ENCODE measurements at regions not wholly inside any gene's neighbourhood (a gene's known extent, or its start where the extent isn't known, plus 50 kb on each side); places are given as distances from the start of the nearest gene placed in this dataset.
"Not testable (repeated sequence)": the region's sequence is repeated elsewhere in the genome, so short reads cannot be mapped to it uniquely, and the experiment has no call there.

- Histone ChIP-seq H3K9ac (ENCODE audit: low read depth in 1 of 2, low read length in 2 of 2) (no peak overlapping the region), H3K36me3 (ENCODE audit: control insufficient read depth in 4 of 4, insufficient read depth in 3 of 4, low read depth in 1 of 4, low read length in 3 of 4) (no peaks in the 10 kb centered on the region), H3K9me3 (ENCODE audit: control insufficient read depth in 4 of 4, low read length in 3 of 4) (peaks cover 0 to 15% (median 7%) of the 10 kb centered on the region in 4 donors), H3K27ac (ENCODE audit: low read depth in 1 of 2, low read length in 2 of 2) (no peak overlapping the region), H3K4me1 (ENCODE audit: control insufficient read depth in 4 of 4, insufficient read depth in 4 of 4, low read length in 3 of 4) (no peaks in the 10 kb centered on the region), H3K4me3 (ENCODE audit: low read depth in 1 of 3, low read length in 3 of 3) (no peak overlapping the region), H3K27me3 (ENCODE audit: control insufficient read depth in 4 of 4, insufficient read depth in 4 of 4, low read length in 3 of 4) (no peaks in the 10 kb centered on the region)
- WGBS, result 89% methylated on average over 2 of the region's 2 CpGs
- DNase-seq (ENCODE audit: low spot score), result no peak
- TF ChIP-seq HNF4G (IDR thresholded peaks at IDR 0.05) (no peak), REST (IDR thresholded peaks at IDR 0.05) (no peak), RAD21 (IDR thresholded peaks at IDR 0.05) (no peak), NR2F2 (IDR thresholded peaks at IDR 0.05) (no peak), RXRA (IDR thresholded peaks at IDR 0.05) (no peak), HNF4A (conservative IDR thresholded peaks at IDR 0.05) (no peak), MAX (IDR thresholded peaks at IDR 0.05) (no peak), GABPA (IDR thresholded peaks at IDR 0.05 in 1 of 2, conservative IDR thresholded peaks at IDR 0.05 in 1 of 2) (no peak), SP1 (IDR thresholded peaks at IDR 0.05) (no peak), CTCF (IDR thresholded peaks at IDR 0.05; ENCODE audit: low read depth, low read length, missing input control) (no peak), JUND (IDR thresholded peaks at IDR 0.05) (no peak), FOXA2 (IDR thresholded peaks at IDR 0.05) (no peak), YY1 (IDR thresholded peaks at IDR 0.05) (no peak), FOXA1 (IDR thresholded peaks at IDR 0.05) (no peak), TAF1 (conservative IDR thresholded peaks at IDR 0.05) (no peak), ATF3 (IDR thresholded peaks at IDR 0.05) (no peak), EGR1 (IDR thresholded peaks at IDR 0.05; ENCODE audit: low read depth in 2 of 2) (no peak), ZBTB33 (IDR thresholded peaks at IDR 0.05) (no peak)
Observed at GRCh38 chr2:209008636-209009287, 415.1 kb upstream of the MAP2 start.

- DNase-seq (ENCODE audit: low spot score); H3K4me3 ChIP-seq (ENCODE audit: low read depth in 1 of 3, low read length in 3 of 3); H3K9me3 ChIP-seq (ENCODE audit: control insufficient read depth in 4 of 4, low read length in 3 of 4); H3K36me3 ChIP-seq (ENCODE audit: control insufficient read depth in 4 of 4, insufficient read depth in 3 of 4, low read depth in 1 of 4, low read length in 3 of 4); H3K27me3 ChIP-seq (ENCODE audit: control insufficient read depth in 4 of 4, insufficient read depth in 4 of 4, low read length in 3 of 4); H3K27ac ChIP-seq (ENCODE audit: low read depth in 1 of 2, low read length in 2 of 2); H3K4me1 ChIP-seq (ENCODE audit: control insufficient read depth in 4 of 4, insufficient read depth in 4 of 4, low read length in 3 of 4); H3K9ac ChIP-seq (ENCODE audit: low read depth in 1 of 2, low read length in 2 of 2): not testable (repeated sequence)
- WGBS, result 75% methylated on average over 6 of the region's 6 CpGs
Observed at GRCh38 chr2:209018633-209019032, 405.2 kb upstream of the MAP2 start.
